CD14-positive monocyte (primary cell): ENCODE measurements at regions not wholly inside any gene's neighbourhood (a gene's known extent, or its start where the extent isn't known, plus 50 kb on each side); places are given as distances from the start of the nearest gene placed in this dataset.

Experiments
- DNase-seq, 3 donors: peaks; one replicate each; pipeline ENCODE4 v3.0.0-alpha.2; 2011 to 2022
- H2AFZ ChIP-seq: 2 replicates; pipeline ENCODE4 v1.6.0; 2012; ENCODE audit warnings: mild to moderate bottlenecking, low read depth, low read length, inconsistent platforms; ENCODE audit not compliant: insufficient read depth, poor library complexity, severe bottlenecking
- H3K27ac ChIP-seq, 2 donors: 1 replicate in 1 of 2; 2 replicates in 1 of 2; pipeline ENCODE4 v1.5.1; 2012 to 2013; ENCODE audit warnings: low read length in 2 of 2, control low read depth in 1 of 2, inconsistent platforms in 1 of 2, low read depth in 1 of 2, mild to moderate bottlenecking in 1 of 2
- H3K27me3 ChIP-seq, 2 donors: one replicate each; pipeline versions ENCODE4 v1.6.0 to v1.6.1; 2011 to 2013; ENCODE audit warnings: low read length in 2 of 2; ENCODE audit not compliant: control insufficient read depth in 2 of 2, insufficient read depth in 2 of 2
- H3K36me3 ChIP-seq, 2 donors: replicated peaks in 1 of 2; 1 replicate in 1 of 2; 2 replicates in 1 of 2; pipeline versions ENCODE4 v1.5.1 to v1.6.1; 2012 to 2013; ENCODE audit warnings: low read length in 2 of 2, control low read depth in 1 of 2, inconsistent platforms in 1 of 2, mild to moderate bottlenecking in 1 of 2; ENCODE audit not compliant: insufficient read depth in 2 of 2, control insufficient read depth in 1 of 2
- H3K4me1 ChIP-seq, 2 donors: 1 replicate in 1 of 2; 2 replicates in 1 of 2; pipeline versions ENCODE4 v1.5.1 to v1.6.1; 2012 to 2013; ENCODE audit warnings: low read length in 2 of 2, control low read depth in 1 of 2, inconsistent platforms in 1 of 2, mild to moderate bottlenecking in 1 of 2, moderate library complexity in 1 of 2; ENCODE audit not compliant: insufficient read depth in 2 of 2, control insufficient read depth in 1 of 2
- H3K4me2 ChIP-seq: replicated peaks from 2 replicates; pipeline ENCODE3; 2012; ENCODE audit warnings: low read length, moderate library complexity, mild to moderate bottlenecking; ENCODE audit not compliant: poor library complexity, severe bottlenecking; ENCODE audit errors: extremely low read depth
- H3K4me3 ChIP-seq, 3 experiments: fragments of 200-600 bp in 1 of 3; sonication (generic) in 1 of 3; replicated peaks in 1 of 3; 1 replicate in 2 of 3; 2 replicates in 1 of 3; pipeline ENCODE4 v1.5.1; 2011 to 2013; ENCODE audit warnings: low read length in 3 of 3, mild to moderate bottlenecking in 3 of 3, control low read depth in 2 of 3, low read depth in 2 of 3, inconsistent platforms in 1 of 3, moderate library complexity in 1 of 3
- H3K79me2 ChIP-seq: 2 replicates; pipeline ENCODE4 v1.6.0; 2012; ENCODE audit warnings: mild to moderate bottlenecking, control low read depth, inconsistent platforms, low read length, moderate library complexity; ENCODE audit not compliant: insufficient read depth
- H3K9ac ChIP-seq: 2 replicates; pipeline ENCODE4 v1.6.0; 2017; ENCODE audit warnings: low read length, mild to moderate bottlenecking; ENCODE audit not compliant: insufficient read depth, poor library complexity, severe bottlenecking
- H3K9me3 ChIP-seq, 2 donors: replicated peaks in 1 of 2; 1 replicate in 1 of 2; 2 replicates in 1 of 2; pipeline versions ENCODE4 v1.5.1 to v1.6.1; 2012 to 2013; ENCODE audit warnings: low read length in 2 of 2, control low read depth in 1 of 2; ENCODE audit not compliant: control insufficient read depth in 1 of 2, insufficient read depth in 1 of 2
- H4K20me1 ChIP-seq: 2 replicates; pipeline ENCODE4 v1.6.0; 2012; ENCODE audit warnings: mild to moderate bottlenecking, low read length, control low read depth, moderate library complexity; ENCODE audit not compliant: insufficient read depth
- H3K27ac Mint-ChIP-seq, 7 donors: one replicate each; pipeline ENCODE4 v1.8.0; 2020; ENCODE audit warnings: mild to moderate bottlenecking in 7 of 7, mixed read lengths in 7 of 7, moderate library complexity in 6 of 7, inconsistent platforms in 2 of 7
- H3K27me3 Mint-ChIP-seq, 3 donors: one replicate each; pipeline ENCODE4 v1.8.0; 2021 to 2022; ENCODE audit warnings: low read depth in 3 of 3, mild to moderate bottlenecking in 3 of 3, mixed read lengths in 3 of 3, moderate library complexity in 3 of 3, inconsistent platforms in 1 of 3
- H3K36me3 Mint-ChIP-seq, 2 donors: one replicate each; pipeline ENCODE4 v1.8.0; 2020; ENCODE audit warnings: mixed read lengths in 2 of 2, inconsistent platforms in 1 of 2, mild to moderate bottlenecking in 1 of 2
- H3K4me1 Mint-ChIP-seq: one replicate; pipeline ENCODE4 v1.8.0; 2020; ENCODE audit warnings: mild to moderate bottlenecking, mixed read lengths
- H3K4me3 Mint-ChIP-seq, 2 donors: one replicate each; pipeline ENCODE4 v1.8.0; 2020; ENCODE audit warnings: mild to moderate bottlenecking in 2 of 2, mixed read lengths in 2 of 2, moderate library complexity in 1 of 2
- H3K9me3 Mint-ChIP-seq, 7 donors: one replicate each; pipeline ENCODE4 v1.8.0; 2020 to 2022; ENCODE audit warnings: mixed read lengths in 7 of 7, mild to moderate bottlenecking in 6 of 7, moderate library complexity in 6 of 7, inconsistent platforms in 2 of 7
- WGBS: methylation state at CpG from one replicate; pipeline ENCODE4 v1.1.5; 2013; ENCODE audit warnings: missing lambda C conversion rate; ENCODE audit not compliant: insufficient coverage; 5-methylcytosine and 5-hydroxymethylcytosine counted together
- intact Hi-C, 2 donors: fragments of 100-400 bp; cut with micrococcal nuclease; formaldehyde crosslinking; loops; one replicate each; pipeline versions ENCODE4 v1.15.0 to v1.15.1; 2023
- TF ChIP-seq, protein P1 (sequence below): fragments of 200-600 bp; IDR thresholded peaks from one replicate; pipeline ENCODE4 v1.8.0; 2022; ENCODE audit warnings: antibody characterized with exemption, mild to moderate bottlenecking

GRCh38 chr7:26052706-26053105, 99.3 kb upstream of the NFE2L3 start:
- Mint-ChIP-seq H3K36me3 (peaks cover 0 to 2% of the 10 kb centered on the region in 2 donors), H3K4me3 (no peak overlapping the region), H3K27me3 (peaks cover 17 to 26% (median 21%) of the 10 kb centered on the region in 3 donors), H3K9me3 (peaks cover 2 to 14% (median 8%) of the 10 kb centered on the region in 7 donors), H3K4me1 (peaks cover 25% of the 10 kb centered on the region), H3K27ac (no peak overlapping the region)
- Histone ChIP-seq H3K9ac (no peak overlapping the region), H3K4me1 (peaks cover 0 to 15% of the 10 kb centered on the region in 2 donors), H3K27ac (no peak overlapping the region), H2AFZ (no peak overlapping the region), H3K4me2 (no peak overlapping the region), H3K4me3 (no peak overlapping the region), H3K79me2 (no peaks in the 10 kb centered on the region), H3K9me3 (peaks cover 3 to 12% of the 10 kb centered on the region in 2 donors), H4K20me1 (no peaks in the 10 kb centered on the region), H3K36me3 (no peaks in the 10 kb centered on the region), H3K27me3 (peaks cover 8 to 68% of the 10 kb centered on the region in 2 donors)
- peak; percentile 16 to 60 (median 22) for DNase-seq
- intact Hi-C loops = no loop called here
- TF ChIP-seq, protein P1, sequence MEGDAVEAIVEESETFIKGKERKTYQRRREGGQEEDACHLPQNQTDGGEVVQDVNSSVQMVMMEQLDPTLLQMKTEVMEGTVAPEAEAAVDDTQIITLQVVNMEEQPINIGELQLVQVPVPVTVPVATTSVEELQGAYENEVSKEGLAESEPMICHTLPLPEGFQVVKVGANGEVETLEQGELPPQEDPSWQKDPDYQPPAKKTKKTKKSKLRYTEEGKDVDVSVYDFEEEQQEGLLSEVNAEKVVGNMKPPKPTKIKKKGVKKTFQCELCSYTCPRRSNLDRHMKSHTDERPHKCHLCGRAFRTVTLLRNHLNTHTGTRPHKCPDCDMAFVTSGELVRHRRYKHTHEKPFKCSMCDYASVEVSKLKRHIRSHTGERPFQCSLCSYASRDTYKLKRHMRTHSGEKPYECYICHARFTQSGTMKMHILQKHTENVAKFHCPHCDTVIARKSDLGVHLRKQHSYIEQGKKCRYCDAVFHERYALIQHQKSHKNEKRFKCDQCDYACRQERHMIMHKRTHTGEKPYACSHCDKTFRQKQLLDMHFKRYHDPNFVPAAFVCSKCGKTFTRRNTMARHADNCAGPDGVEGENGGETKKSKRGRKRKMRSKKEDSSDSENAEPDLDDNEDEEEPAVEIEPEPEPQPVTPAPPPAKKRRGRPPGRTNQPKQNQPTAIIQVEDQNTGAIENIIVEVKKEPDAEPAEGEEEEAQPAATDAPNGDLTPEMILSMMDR = no peak

DNA sequence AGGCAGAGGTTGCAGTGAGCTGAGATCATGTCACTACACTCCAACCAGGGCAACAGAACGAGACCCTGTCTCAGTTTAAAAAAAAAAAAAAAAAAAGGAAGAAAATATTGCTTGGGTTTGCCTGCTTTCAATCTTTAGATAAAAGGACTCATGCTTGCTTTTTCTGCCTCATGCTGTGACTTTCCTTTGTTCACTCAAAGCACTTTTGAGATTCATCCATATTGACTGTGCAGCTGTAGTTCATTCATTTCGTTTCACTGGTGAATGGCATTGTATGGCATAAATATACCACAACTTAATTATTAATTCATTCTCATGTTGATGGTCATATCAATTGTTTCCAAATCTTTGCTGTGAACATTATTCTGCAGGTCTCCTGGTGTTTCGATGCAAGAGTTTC, 97.6 kb upstream of the NFE2L3 start:
- Histone ChIP-seq H3K36me3 (no peaks in the 10 kb centered on the region), H3K4me2 (no peak overlapping the region), H2AFZ (no peak overlapping the region), H3K4me3 (no peak overlapping the region), H3K4me1 (peaks cover 0 to 15% of the 10 kb centered on the region in 2 donors), H3K27me3 (peaks cover 19 to 63% of the 10 kb centered on the region in 2 donors), H4K20me1 (no peaks in the 10 kb centered on the region), H3K9ac (no peak overlapping the region), H3K27ac (no peak overlapping the region), H3K9me3 (peaks cover 3 to 12% of the 10 kb centered on the region in 2 donors), H3K79me2 (no peaks in the 10 kb centered on the region)
- no peak overlapping the region for H3K27ac Mint-ChIP-seq
- peaks cover 0 to 2% of the 10 kb centered on the region in 2 donors for H3K36me3 Mint-ChIP-seq
- no peak for DNase-seq
- H3K27me3 Mint-ChIP-seq = peaks cover 18 to 37% (median 21%) of the 10 kb centered on the region in 3 donors
- WGBS = no CpG with 5 or more reads among the region's 3 CpGs
- intact Hi-C loops = no loop called here
- TF ChIP-seq, protein P1 = no peak
- H3K4me3 Mint-ChIP-seq = no peak overlapping the region
- H3K4me1 Mint-ChIP-seq = peaks cover 25% of the 10 kb centered on the region
- H3K9me3 Mint-ChIP-seq = peaks cover 2 to 14% (median 8%) of the 10 kb centered on the region in 7 donors
